SU-DHL-6 (cell line): ENCODE measurements at regions not wholly inside any gene's neighbourhood (a gene's known extent, or its start where the extent isn't known, plus 50 kb on each side); places are given as distances from the start of the nearest gene placed in this dataset.

Experiments used
- EZH2phosphoT487 ChIP-seq: fragments of 200-600 bp; sonication (generic), shearing (Covaris generic); conservative IDR thresholded peaks from 2 replicates; pipeline ENCODE4 v1.6.1; 2018; ENCODE audit warnings: mild to moderate bottlenecking, antibody characterized with exemption, low read length, moderate library complexity, mixed read lengths
- TF ChIP-seq, protein P1 (sequence below): fragments of 200-600 bp; sonication (generic); IDR thresholded peaks from one replicate; pipeline ENCODE4 v1.5.1; 2017; ENCODE audit warnings: antibody characterized with exemption, mild to moderate bottlenecking, low read length, moderate library complexity; ENCODE audit not compliant: insufficient read depth, poor library complexity, severe bottlenecking

GRCh38 chr5:91976451-91976850, 593.3 kb upstream of the ARRDC3 start:
- TF ChIP-seq, protein P1, sequence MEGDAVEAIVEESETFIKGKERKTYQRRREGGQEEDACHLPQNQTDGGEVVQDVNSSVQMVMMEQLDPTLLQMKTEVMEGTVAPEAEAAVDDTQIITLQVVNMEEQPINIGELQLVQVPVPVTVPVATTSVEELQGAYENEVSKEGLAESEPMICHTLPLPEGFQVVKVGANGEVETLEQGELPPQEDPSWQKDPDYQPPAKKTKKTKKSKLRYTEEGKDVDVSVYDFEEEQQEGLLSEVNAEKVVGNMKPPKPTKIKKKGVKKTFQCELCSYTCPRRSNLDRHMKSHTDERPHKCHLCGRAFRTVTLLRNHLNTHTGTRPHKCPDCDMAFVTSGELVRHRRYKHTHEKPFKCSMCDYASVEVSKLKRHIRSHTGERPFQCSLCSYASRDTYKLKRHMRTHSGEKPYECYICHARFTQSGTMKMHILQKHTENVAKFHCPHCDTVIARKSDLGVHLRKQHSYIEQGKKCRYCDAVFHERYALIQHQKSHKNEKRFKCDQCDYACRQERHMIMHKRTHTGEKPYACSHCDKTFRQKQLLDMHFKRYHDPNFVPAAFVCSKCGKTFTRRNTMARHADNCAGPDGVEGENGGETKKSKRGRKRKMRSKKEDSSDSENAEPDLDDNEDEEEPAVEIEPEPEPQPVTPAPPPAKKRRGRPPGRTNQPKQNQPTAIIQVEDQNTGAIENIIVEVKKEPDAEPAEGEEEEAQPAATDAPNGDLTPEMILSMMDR, result no peak
- no peak for TF ChIP-seq EZH2phosphoT487
